Stimulated activated memory B cell treated with anti-CD40 and anti-IgM and Interleukin-4, amounts not matched to agents 10 μg/mL and 1 μg/mL and 100 μg/mL, for 72 hours (primary cell): ENCODE measurements at regions not wholly inside any gene's neighbourhood (a gene's known extent, or its start where the extent isn't known, plus 50 kb on each side); places are given as distances from the start of the nearest gene placed in this dataset.

Experiments used
- ATAC-seq: fragments of 150-1000 bp; cut with Tn5 transposase; 2 replicates; pipeline ENCODE4 v1.10.0; 2021
- H3K27ac Mint-ChIP-seq: one replicate; pipeline ENCODE4 v1.8.0; 2022; ENCODE audit warnings: mild to moderate bottlenecking, mixed read lengths
- H3K27me3 Mint-ChIP-seq: one replicate; pipeline ENCODE4 v1.8.0; 2022; ENCODE audit warnings: mixed read lengths
- H3K36me3 Mint-ChIP-seq: one replicate; pipeline ENCODE4 v1.8.0; 2022; ENCODE audit warnings: mixed read lengths
- H3K4me1 Mint-ChIP-seq: one replicate; pipeline ENCODE4 v1.8.0; 2022; ENCODE audit warnings: mixed read lengths
- H3K4me3 Mint-ChIP-seq: one replicate; pipeline ENCODE4 v1.8.0; 2022; ENCODE audit warnings: mild to moderate bottlenecking, moderate library complexity, mixed read lengths
- H3K9me3 Mint-ChIP-seq: one replicate; pipeline ENCODE4 v1.8.0; 2022; ENCODE audit warnings: mixed read lengths

DNA sequence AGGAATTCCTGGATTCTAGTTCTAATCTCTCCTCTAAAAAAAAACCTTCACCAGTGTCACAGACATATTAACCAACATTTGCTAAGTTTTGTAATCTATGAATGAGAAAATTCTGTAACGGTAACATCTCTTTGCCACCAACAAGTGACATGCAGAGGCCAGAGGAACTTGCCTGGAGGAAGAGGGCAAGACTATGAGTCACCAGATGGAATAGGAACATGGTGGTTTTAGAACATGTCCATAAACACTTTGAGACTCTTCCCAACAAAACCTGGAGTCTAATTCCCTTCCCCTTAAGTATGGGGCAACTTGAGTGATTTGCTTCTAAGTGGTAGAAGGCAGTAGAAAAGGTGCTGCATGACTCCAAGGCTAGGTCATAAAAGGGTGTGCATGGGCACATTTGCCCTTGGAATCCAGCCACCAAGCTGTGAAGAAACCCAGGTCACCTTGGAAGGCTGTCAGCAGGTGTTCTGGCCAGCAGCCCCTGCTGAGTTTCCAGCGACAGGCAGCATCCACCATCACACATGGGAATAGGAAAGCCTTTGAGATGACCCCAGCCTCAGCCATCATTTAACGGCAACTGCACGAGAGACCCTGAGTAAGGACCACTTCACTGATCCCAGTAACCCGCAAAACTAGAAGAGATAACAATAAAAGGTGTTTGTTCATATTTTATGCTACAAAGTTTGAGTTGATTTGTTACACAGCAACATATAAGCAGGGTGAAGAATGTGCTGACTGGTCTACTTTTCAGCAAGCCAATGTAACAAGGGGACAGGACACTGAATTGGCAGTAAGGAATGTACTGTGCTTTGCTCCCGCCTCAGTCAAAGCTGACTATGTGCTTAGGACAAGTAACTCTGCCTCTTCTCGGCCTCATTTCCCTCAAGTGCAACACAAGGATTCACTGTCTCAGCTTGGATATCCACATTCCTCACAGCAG lies 90.6 kb downstream of the SKA1 start:
- Mint-ChIP-seq H3K4me1 (no peaks in the 10 kb centered on the region), H3K9me3 (no peaks in the 10 kb centered on the region), H3K4me3 (no peak overlapping the region), H3K27ac (no peak overlapping the region), H3K27me3 (peaks cover 11% of the 10 kb centered on the region), H3K36me3 (no peaks in the 10 kb centered on the region)
- no peak for ATAC-seq

DNA sequence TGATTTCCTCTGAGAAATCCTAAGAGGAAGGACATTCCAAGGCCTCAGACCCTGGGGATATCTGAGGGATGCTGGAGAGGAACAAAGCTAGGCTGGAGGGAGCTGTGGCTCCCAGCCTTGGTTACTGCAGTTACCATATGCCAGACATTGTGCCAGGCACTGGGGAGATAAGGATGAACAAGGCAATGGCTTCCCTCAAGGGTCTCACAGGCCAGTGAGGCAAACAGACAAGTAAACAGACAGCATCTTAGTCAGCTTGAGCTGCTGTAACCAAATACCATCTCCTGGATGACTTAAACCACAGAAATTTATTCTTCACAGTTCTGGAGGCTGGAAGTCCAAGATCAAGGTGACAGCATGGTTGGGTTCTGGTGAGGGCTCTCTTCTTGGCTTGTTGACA lies 91.8 kb downstream of the SKA1 start:
- no peak for ATAC-seq
- Mint-ChIP-seq H3K27ac (no peak overlapping the region), H3K9me3 (no peaks in the 10 kb centered on the region), H3K27me3 (peaks cover 11% of the 10 kb centered on the region), H3K4me3 (no peak overlapping the region), H3K4me1 (no peaks in the 10 kb centered on the region), H3K36me3 (no peaks in the 10 kb centered on the region)

GRCh38 chr18:50468807-50469206 lies 91.1 kb upstream of the MAPK4 start:
- no peak overlapping the region for H3K27ac Mint-ChIP-seq
- peaks cover 11% of the 10 kb centered on the region for H3K27me3 Mint-ChIP-seq
- no peak overlapping the region for H3K4me3 Mint-ChIP-seq
- H3K4me1 Mint-ChIP-seq = no peaks in the 10 kb centered on the region
- no peaks in the 10 kb centered on the region for H3K9me3 Mint-ChIP-seq
- no peak for ATAC-seq
- no peaks in the 10 kb centered on the region for H3K36me3 Mint-ChIP-seq

DNA sequence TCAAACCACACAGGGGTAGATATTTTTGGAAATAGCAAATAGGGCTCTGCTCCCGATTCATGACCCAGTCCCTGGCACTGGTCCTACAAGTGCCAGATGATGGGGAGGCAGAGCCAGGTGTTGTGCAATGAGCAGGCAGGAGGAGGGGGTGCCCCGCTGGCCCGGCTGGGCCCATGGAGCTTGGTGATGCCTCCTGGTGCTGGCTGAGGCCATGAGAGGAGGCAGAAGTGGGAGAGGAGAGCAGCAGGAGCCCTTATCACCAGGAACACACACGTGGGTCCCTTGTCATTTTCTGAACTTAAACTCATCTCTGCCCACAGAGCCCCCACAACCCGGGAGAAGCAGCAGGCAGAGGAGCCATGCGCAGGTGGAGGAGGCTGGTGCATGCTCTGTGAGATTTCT lies 90.5 kb upstream of the MAPK4 start:
- Mint-ChIP-seq H3K27ac (no peak overlapping the region), H3K4me3 (no peak overlapping the region)

DNA sequence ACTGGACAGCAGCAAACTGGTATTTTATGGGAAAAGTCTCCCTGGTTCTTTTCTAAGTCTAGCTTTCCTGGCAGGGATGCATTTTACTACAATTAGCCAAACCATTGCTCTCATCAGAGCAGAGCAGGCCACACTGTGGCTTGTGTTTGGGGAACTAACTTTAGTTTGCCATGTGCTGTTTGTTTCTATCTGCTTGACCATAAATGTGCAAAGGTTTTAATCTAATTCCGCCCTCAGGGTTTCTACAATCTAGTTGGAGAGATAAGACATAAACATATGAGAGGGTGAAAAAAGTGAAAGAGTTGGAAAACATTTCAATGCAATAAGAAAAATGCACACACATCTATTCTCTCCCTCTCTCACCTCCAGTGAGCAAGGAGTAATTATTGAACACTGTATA lies 86.9 kb upstream of the MAPK4 start:
- Mint-ChIP-seq H3K4me1 (no peaks in the 10 kb centered on the region), H3K27ac (no peak overlapping the region), H3K36me3 (no peaks in the 10 kb centered on the region), H3K27me3 (peaks cover 24% of the 10 kb centered on the region), H3K4me3 (no peak overlapping the region), H3K9me3 (no peaks in the 10 kb centered on the region)
- ATAC-seq = no peak

More for the DNA sequence above, 90.5 kb upstream of the MAPK4 start:
- ATAC-seq = no peak
- no peaks in the 10 kb centered on the region for H3K9me3 Mint-ChIP-seq
- peaks cover 15% of the 10 kb centered on the region for H3K27me3 Mint-ChIP-seq
- H3K36me3 Mint-ChIP-seq = no peaks in the 10 kb centered on the region
- H3K4me1 Mint-ChIP-seq = no peaks in the 10 kb centered on the region

DNA sequence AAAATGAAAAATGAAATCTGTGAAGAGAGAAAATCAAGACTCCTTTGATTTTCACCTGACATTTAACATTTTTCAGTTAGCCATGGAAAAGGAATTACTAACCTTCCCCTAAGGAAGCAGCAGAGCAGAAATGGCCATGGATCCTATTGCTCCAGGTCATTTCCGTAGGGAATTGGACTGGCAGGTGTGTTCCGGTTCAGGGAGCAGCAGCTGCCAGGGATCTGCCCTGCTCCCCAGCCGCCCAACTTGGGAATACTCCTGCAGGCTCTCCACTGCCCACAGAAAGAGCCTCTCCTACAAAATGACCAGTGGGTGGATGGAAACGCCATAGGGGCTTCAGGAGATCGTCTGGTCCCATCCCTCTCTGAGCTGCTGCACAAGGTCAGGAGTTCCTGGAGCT lies 86.0 kb upstream of the MAPK4 start:
- no peak for ATAC-seq
- Mint-ChIP-seq H3K9me3 (no peaks in the 10 kb centered on the region), H3K27me3 (peaks cover 32% of the 10 kb centered on the region), H3K27ac (no peak overlapping the region), H3K4me3 (no peak overlapping the region), H3K4me1 (no peaks in the 10 kb centered on the region), H3K36me3 (no peaks in the 10 kb centered on the region)

GRCh38 chr18:50475538-50476193 lies 84.2 kb upstream of the MAPK4 start:
- no peaks in the 10 kb centered on the region for H3K36me3 Mint-ChIP-seq
- H3K27ac Mint-ChIP-seq = no peak overlapping the region
- H3K27me3 Mint-ChIP-seq = peaks cover 33% of the 10 kb centered on the region
- no peaks in the 10 kb centered on the region for H3K4me1 Mint-ChIP-seq
- no peak for ATAC-seq
- H3K4me3 Mint-ChIP-seq = no peak overlapping the region
- no peaks in the 10 kb centered on the region for H3K9me3 Mint-ChIP-seq

GRCh38 chr18:50492097-50492496 lies 67.8 kb upstream of the MAPK4 start:
- Mint-ChIP-seq H3K4me1 (no peaks in the 10 kb centered on the region), H3K36me3 (no peaks in the 10 kb centered on the region), H3K27ac (no peak overlapping the region), H3K27me3 (no peaks in the 10 kb centered on the region), H3K4me3 (no peak overlapping the region), H3K9me3 (peaks cover 10% of the 10 kb centered on the region)
- ATAC-seq = no peak

- H3K4me3 Mint-ChIP-seq = no peak overlapping the region
- no peak for ATAC-seq
- no peaks in the 10 kb centered on the region for H3K36me3 Mint-ChIP-seq
- no peaks in the 10 kb centered on the region for H3K27me3 Mint-ChIP-seq
- H3K9me3 Mint-ChIP-seq = peaks cover 12% of the 10 kb centered on the region
- H3K27ac Mint-ChIP-seq = no peak overlapping the region
- H3K4me1 Mint-ChIP-seq = no peaks in the 10 kb centered on the region
These were observed 65.3 kb upstream of the MAPK4 start for GRCh38 chr18:50494569-50494968.

DNA sequence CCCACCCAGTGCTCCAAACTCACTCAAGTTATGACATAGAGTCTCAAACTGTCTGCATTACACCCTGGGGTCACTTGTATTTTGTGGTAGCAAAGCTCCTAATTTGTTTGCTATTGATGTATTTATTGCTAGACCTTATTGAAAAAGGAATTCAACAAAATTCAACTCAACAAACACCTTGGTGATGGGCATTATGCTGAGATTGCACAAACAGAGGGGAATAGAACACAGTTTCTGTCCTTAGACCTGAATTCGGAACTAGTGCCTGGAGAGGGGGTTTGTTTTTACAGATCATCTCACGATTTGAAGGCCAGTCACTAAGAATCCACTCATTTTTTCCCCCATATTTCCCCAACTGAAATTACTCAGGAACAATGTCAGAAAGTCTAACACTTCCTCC lies 53.5 kb upstream of the MAPK4 start:
- peaks cover 4% of the 10 kb centered on the region for H3K9me3 Mint-ChIP-seq
- no peaks in the 10 kb centered on the region for H3K36me3 Mint-ChIP-seq
- ATAC-seq = no peak
- no peak overlapping the region for H3K4me3 Mint-ChIP-seq
- H3K4me1 Mint-ChIP-seq = no peaks in the 10 kb centered on the region
- no peak overlapping the region for H3K27ac Mint-ChIP-seq
- H3K27me3 Mint-ChIP-seq = peaks cover 42% of the 10 kb centered on the region

DNA sequence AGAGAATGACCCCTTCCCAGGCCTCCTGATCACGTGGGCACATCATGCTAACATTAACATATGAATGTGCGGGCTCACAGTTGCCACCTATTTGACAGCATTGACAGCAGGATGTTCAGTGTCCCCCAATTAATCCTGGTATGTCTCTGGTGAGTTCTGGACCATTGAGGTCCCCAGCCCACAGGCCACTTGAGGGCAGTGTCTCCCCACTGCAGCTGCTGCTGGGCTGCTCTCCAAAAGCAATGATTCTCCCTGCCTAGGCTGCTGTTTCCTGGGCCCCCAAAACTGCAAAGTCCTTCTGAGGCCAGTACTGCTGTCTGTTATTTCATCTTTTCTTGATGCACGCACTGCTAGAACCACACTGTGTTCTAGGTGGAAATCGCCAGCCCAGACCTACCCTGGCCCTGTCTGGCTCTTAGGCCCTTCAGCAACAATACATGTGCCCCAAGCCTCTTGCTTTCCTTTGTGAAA lies 52.7 kb upstream of the MAPK4 start:
- Mint-ChIP-seq H3K4me1 (no peaks in the 10 kb centered on the region), H3K36me3 (no peaks in the 10 kb centered on the region)
- ATAC-seq = no peak

DNA sequence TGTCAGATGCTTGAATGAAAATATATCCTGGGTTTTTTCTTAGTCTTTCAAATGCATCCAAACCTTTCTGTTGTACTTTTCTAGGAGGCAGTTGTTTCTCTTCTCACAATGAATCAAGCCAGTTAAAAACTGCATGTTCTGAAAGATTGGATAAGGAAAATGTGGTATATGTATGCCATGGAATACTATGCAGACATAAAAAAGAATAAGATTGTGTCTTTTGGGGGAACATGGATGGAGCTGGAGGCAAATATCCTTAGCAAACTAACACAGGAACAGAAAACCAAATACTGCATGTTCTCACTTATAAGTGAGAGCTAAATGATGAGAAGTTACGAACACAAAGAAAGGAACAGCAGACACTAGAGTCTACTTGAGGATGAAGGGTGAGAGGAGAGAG lies 51.7 kb upstream of the MAPK4 start:
- Mint-ChIP-seq H3K4me3 (no peak overlapping the region), H3K36me3 (no peaks in the 10 kb centered on the region), H3K4me1 (no peaks in the 10 kb centered on the region), H3K9me3 (peaks cover 4% of the 10 kb centered on the region), H3K27ac (no peak overlapping the region), H3K27me3 (peaks cover 41% of the 10 kb centered on the region)
- no peak for ATAC-seq

More for the DNA sequence above, 52.7 kb upstream of the MAPK4 start:
- no peak overlapping the region for H3K4me3 Mint-ChIP-seq
- H3K27ac Mint-ChIP-seq = no peak overlapping the region
- peaks cover 42% of the 10 kb centered on the region for H3K27me3 Mint-ChIP-seq
- peaks cover 4% of the 10 kb centered on the region for H3K9me3 Mint-ChIP-seq

GRCh38 chr18:50509012-50509411 lies 50.9 kb upstream of the MAPK4 start:
- no peak overlapping the region for H3K27ac Mint-ChIP-seq
- H3K9me3 Mint-ChIP-seq = peaks cover 4% of the 10 kb centered on the region
- no peaks in the 10 kb centered on the region for H3K4me1 Mint-ChIP-seq

More at GRCh38 chr18:50509012-50509411, 50.9 kb upstream of the MAPK4 start:
- no peak overlapping the region for H3K4me3 Mint-ChIP-seq
- ATAC-seq = no peak
- H3K27me3 Mint-ChIP-seq = peaks cover 41% of the 10 kb centered on the region
- no peaks in the 10 kb centered on the region for H3K36me3 Mint-ChIP-seq
